GM10266 (cell line): ENCODE measurements at regions not wholly inside any gene's neighbourhood (a gene's known extent, or its start where the extent isn't known, plus 50 kb on each side); places are given as distances from the start of the nearest gene placed in this dataset.

Experiments
- DNase-seq: peaks from one replicate; pipeline ENCODE4 v3.0.0; 2012; ENCODE audit errors: extremely low spot score
- TF ChIP-seq, protein P1 (sequence below): IDR thresholded peaks from 2 replicates; pipeline ENCODE4 v1.5.1; 2012; ENCODE audit warnings: mild to moderate bottlenecking, low read depth; ENCODE audit not compliant: control insufficient read depth, insufficient read depth; ENCODE audit errors: missing control alignments

DNA sequence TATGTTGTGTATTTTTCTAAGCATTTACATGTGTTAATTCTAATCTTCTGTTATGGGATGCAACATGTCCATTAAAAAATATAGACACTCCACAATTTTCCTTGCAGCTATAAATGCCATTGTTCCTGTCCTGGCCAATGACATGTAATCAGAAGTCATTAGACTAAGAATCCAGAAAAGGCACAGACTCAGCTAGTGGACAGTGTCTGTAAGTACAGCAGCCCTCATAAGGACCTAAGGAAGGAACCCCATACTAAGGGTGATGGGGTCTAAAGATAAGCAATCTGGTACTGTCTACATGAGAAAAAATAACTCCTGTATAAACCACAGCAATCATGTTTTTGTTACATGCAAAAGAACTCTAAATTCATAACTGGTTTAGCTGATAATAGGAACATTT lies 115.9 kb downstream of the GPR85 start:
- DNase-seq = no peak

GRCh38 chr7:112969946-112970345 lies 116.7 kb downstream of the GPR85 start:
- DNase-seq = no peak
- TF ChIP-seq, protein P1, sequence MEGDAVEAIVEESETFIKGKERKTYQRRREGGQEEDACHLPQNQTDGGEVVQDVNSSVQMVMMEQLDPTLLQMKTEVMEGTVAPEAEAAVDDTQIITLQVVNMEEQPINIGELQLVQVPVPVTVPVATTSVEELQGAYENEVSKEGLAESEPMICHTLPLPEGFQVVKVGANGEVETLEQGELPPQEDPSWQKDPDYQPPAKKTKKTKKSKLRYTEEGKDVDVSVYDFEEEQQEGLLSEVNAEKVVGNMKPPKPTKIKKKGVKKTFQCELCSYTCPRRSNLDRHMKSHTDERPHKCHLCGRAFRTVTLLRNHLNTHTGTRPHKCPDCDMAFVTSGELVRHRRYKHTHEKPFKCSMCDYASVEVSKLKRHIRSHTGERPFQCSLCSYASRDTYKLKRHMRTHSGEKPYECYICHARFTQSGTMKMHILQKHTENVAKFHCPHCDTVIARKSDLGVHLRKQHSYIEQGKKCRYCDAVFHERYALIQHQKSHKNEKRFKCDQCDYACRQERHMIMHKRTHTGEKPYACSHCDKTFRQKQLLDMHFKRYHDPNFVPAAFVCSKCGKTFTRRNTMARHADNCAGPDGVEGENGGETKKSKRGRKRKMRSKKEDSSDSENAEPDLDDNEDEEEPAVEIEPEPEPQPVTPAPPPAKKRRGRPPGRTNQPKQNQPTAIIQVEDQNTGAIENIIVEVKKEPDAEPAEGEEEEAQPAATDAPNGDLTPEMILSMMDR = no peak

More for the DNA sequence above, 115.9 kb downstream of the GPR85 start:
- TF ChIP-seq, protein P1 = no peak

GRCh38 chr7:112965506-112965905 lies 121.1 kb downstream of the GPR85 start:
- TF ChIP-seq, protein P1 = no peak
- DNase-seq = no peak

DNA sequence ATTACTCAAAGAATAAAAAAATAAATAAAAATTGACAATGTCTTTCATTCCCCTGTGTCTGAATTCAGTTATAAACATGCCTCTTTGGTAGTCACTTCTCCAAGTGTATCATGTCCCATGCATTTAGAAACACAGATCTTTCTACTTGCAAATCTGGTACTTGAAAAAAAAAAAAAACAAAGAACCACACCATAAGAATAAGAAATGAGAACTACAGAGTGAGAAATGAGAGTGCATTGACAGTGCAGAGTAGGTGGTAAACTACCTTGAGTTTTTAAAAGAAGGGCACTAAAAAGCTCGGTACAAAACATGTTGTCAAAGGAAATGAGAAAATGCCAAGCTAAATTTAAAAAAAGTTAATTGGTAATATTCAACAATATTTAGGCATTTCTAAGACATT lies 123.0 kb downstream of the GPR85 start:
- TF ChIP-seq, protein P1 = no peak
- DNase-seq = no peak

- no peak for DNase-seq
- TF ChIP-seq, protein P1 = no peak
These were observed 123.8 kb downstream of the GPR85 start for GRCh38 chr7:112962815-112963214.

- TF ChIP-seq, protein P1 = no peak
- no peak for DNase-seq
These were observed 127.4 kb downstream of the GPR85 start for GRCh38 chr7:112959276-112959675.

DNA sequence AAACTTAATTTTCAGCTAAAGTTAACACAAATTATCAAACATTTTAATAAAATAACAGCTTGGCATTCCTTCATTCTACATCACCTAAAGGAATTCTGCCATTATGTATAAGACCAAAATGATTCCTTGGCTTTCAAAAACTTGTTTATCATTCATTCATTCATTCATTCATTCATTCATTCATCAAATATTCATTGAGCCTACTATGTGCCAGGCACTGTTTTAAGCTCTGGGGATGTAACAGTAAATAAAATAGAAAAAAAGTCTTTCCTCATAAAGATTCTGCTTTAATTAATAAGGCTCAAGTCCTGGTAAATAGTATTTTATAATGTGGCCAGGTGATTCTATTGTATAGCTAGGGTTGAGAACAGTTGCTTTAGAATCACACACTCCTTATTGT lies 127.9 kb downstream of the GPR85 start:
- no peak for DNase-seq
- TF ChIP-seq, protein P1 = no peak
